Nephron progenitor cell (in vitro differentiated cells): ENCODE measurements at regions not wholly inside any gene's neighbourhood (a gene's known extent, or its start where the extent isn't known, plus 50 kb on each side); places are given as distances from the start of the nearest gene placed in this dataset.

Experiments used
- DNase-seq: peaks from one replicate; pipeline ENCODE4 v3.0.0; 2021
- H3K27ac Mint-ChIP-seq: 2 replicates; pipeline ENCODE4 v1.8.0; 2021; ENCODE audit warnings: mild to moderate bottlenecking, moderate library complexity, mixed read lengths
- H3K27me3 Mint-ChIP-seq: 2 replicates; pipeline ENCODE4 v1.8.0; 2021; ENCODE audit warnings: mild to moderate bottlenecking, low read depth, mixed read lengths; ENCODE audit not compliant: poor library complexity
- H3K36me3 Mint-ChIP-seq: 2 replicates; pipeline ENCODE4 v1.8.0; 2021; ENCODE audit warnings: low read depth, mixed read lengths
- H3K4me1 Mint-ChIP-seq: 2 replicates; pipeline ENCODE4 v1.8.0; 2021; ENCODE audit warnings: mixed read lengths
- H3K4me3 Mint-ChIP-seq: 2 replicates; pipeline ENCODE4 v1.8.0; 2021; ENCODE audit warnings: mild to moderate bottlenecking, moderate library complexity, mixed read lengths
- H3K9me3 Mint-ChIP-seq: 2 replicates; pipeline ENCODE4 v1.8.0; 2021; ENCODE audit warnings: mild to moderate bottlenecking, moderate library complexity, mixed read lengths
- TF ChIP-seq, protein P1 (sequence below): fragments of 200-600 bp; sonication (generic); IDR thresholded peaks from 2 replicates; pipeline ENCODE4 v1.5.0; 2021; ENCODE audit warnings: antibody characterized with exemption

DNA sequence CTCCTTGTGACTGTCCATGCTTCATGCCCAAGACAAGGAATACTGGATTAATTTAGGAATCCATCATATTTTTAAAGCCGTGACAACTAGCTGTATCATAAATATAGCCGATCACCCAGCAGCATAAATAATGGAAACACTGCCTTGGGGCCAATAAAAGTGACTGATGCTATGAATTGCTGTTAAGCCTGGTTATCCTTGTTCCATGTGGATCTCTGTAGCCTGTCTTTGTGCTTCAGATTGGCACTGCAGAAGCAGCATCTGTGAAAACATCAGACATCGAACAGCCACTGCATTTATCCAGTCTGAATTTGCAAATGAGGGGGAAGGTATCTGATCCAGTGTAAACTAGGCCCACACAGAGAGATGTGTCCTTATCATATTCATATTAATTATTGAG is 1181.8 kb downstream of the SORCS1 start:
- Mint-ChIP-seq H3K4me1 (peaks cover 6% of the 10 kb centered on the region), H3K27me3 (no peaks in the 10 kb centered on the region), H3K9me3 (no peaks in the 10 kb centered on the region), H3K4me3 (no peak overlapping the region), H3K36me3 (no peaks in the 10 kb centered on the region), H3K27ac (no peak overlapping the region)
- TF ChIP-seq, protein P1, sequence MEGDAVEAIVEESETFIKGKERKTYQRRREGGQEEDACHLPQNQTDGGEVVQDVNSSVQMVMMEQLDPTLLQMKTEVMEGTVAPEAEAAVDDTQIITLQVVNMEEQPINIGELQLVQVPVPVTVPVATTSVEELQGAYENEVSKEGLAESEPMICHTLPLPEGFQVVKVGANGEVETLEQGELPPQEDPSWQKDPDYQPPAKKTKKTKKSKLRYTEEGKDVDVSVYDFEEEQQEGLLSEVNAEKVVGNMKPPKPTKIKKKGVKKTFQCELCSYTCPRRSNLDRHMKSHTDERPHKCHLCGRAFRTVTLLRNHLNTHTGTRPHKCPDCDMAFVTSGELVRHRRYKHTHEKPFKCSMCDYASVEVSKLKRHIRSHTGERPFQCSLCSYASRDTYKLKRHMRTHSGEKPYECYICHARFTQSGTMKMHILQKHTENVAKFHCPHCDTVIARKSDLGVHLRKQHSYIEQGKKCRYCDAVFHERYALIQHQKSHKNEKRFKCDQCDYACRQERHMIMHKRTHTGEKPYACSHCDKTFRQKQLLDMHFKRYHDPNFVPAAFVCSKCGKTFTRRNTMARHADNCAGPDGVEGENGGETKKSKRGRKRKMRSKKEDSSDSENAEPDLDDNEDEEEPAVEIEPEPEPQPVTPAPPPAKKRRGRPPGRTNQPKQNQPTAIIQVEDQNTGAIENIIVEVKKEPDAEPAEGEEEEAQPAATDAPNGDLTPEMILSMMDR: no peak
- no peak for DNase-seq

DNA sequence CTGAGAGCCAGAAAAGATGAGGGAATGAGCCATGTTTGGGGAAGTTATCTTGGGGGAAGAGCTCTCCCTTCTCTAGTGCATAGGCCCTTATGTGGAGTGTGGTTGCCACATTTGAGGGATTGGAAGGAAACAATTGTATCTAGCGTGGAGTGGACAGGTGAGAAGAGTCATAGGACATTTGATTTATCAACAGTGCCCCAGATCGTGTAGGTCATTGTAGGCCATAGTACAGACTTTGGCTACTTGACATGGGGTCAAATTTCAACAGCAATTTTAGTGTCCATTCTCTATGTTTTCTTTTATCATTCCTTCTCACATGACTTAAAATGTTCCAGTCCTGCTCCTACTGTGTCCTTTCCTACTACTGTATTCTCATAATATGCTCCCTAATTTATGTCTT is 1182.8 kb downstream of the SORCS1 start:
- TF ChIP-seq, protein P1: no peak
- no peaks in the 10 kb centered on the region for H3K9me3 Mint-ChIP-seq
- no peak overlapping the region for H3K4me3 Mint-ChIP-seq
- no peak for DNase-seq
- H3K36me3 Mint-ChIP-seq: no peaks in the 10 kb centered on the region
- H3K27me3 Mint-ChIP-seq: no peaks in the 10 kb centered on the region
- peaks cover under 1% of the 10 kb centered on the region for H3K4me1 Mint-ChIP-seq
- H3K27ac Mint-ChIP-seq: no peak overlapping the region

DNA sequence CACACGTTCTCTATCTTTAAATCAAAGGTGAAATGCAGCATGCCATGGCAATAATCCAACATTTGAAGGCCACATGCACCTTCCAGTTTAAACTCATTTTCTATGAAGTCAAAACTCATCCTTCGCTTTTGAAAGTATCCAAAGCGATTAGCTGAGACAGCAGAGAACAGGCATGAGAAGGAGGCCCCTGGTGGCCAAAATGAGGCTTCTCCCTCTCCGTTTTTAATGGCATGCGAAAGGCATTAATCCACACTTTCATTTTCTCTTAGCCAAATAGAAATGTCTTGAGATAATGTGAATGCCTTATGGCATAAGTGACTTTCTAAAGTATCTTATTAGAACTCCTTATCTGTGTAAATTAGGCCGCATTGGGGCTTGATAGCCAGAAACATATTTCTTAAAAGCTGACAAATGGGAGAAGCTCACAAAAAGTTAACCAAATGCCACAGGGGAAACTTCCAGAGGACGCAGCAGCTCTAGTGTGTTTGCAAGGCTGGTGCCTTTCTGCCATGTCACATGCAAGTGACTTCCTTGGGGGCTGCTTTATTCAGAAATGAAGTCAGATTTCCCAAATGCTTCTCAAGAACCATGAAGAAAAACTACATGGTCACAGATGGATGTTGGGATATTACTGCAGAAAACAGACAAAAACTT is 1189.6 kb downstream of the SORCS1 start:
- Mint-ChIP-seq H3K27me3 (no peaks in the 10 kb centered on the region), H3K9me3 (no peaks in the 10 kb centered on the region), H3K36me3 (no peaks in the 10 kb centered on the region), H3K4me3 (no peak overlapping the region), H3K4me1 (peaks cover 49% of the 10 kb centered on the region), H3K27ac (no peak overlapping the region)
- TF ChIP-seq, protein P1: peak; percentile 60
- peak; percentile 17 for DNase-seq

DNA sequence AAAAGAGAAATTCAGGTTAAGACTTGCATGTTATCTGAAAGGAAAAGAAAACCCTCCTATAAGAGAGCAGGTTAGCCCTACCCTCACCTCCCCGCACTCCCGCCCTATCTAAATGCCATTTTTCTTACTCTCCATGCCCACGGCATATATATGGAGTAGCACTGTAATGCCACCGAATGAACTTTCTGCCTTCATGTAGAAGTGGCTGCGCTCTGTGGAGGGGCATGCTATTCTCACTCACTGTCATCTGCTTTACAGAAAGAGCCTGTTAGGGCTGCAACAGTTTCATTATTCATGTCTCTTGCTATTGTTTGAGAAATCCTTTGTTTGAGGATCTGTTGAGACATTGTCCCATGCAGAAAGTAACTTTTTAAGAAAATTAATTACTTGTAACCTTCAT is 1190.6 kb downstream of the SORCS1 start:
- H3K9me3 Mint-ChIP-seq: no peaks in the 10 kb centered on the region
- no peaks in the 10 kb centered on the region for H3K36me3 Mint-ChIP-seq
- H3K27ac Mint-ChIP-seq: no peak overlapping the region
- H3K4me1 Mint-ChIP-seq: peaks cover 59% of the 10 kb centered on the region
- DNase-seq: no peak
- TF ChIP-seq, protein P1: no peak
- no peaks in the 10 kb centered on the region for H3K27me3 Mint-ChIP-seq
- H3K4me3 Mint-ChIP-seq: no peak overlapping the region

DNA sequence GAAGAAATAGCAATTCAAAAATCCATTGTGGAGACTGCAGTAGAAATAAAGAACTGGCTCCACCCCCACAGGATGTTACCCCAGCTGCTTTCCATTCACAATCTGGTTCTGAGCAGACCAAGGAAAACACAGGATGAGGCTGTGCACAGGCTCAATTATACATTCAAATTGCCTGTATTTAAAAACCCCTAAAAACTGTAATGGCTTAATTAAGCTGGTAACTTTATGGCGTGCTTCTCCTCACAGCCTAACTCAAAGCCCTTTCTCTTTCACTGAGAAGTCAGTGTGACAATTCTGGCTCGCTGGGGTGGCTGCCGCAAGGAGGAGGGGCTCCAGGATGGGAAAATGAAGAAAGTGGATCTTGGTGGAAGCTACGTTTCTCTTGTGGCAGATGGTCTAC is 1191.1 kb downstream of the SORCS1 start:
- H3K4me3 Mint-ChIP-seq: peak overlapping the region; percentile 24
- peaks cover 59% of the 10 kb centered on the region for H3K4me1 Mint-ChIP-seq
- H3K9me3 Mint-ChIP-seq: no peaks in the 10 kb centered on the region
- no peak overlapping the region for H3K27ac Mint-ChIP-seq
- H3K36me3 Mint-ChIP-seq: no peaks in the 10 kb centered on the region
- no peak for DNase-seq
- TF ChIP-seq, protein P1: no peak
- no peaks in the 10 kb centered on the region for H3K27me3 Mint-ChIP-seq

DNA sequence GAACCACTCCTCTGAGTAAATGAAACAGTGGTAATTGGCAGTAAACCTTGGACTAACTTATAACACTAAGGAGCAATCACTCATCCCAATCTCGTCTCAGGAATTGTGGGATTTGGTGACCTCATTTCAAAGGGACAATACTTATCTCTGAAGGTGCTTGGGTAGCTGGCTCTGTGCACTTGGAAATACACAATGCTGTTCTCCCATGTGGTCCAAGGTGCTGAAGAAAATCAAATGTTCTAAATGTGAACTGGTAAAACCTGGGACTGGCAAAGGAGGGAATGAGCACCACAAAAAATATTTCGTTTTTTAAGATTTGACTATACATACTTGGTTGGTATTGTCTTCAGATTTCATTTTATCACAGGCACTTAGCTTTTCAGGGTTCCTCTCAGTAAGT is 1193.0 kb downstream of the SORCS1 start:
- Mint-ChIP-seq H3K27me3 (no peaks in the 10 kb centered on the region), H3K4me3 (no peak overlapping the region), H3K36me3 (no peaks in the 10 kb centered on the region), H3K27ac (no peak overlapping the region), H3K9me3 (no peaks in the 10 kb centered on the region), H3K4me1 (peaks cover 67% of the 10 kb centered on the region)
- DNase-seq: no peak
- TF ChIP-seq, protein P1: no peak
